Neuronal stem cell (in vitro differentiated cells): ENCODE measurements at regions not wholly inside any gene's neighbourhood (a gene's known extent, or its start where the extent isn't known, plus 50 kb on each side); places are given as distances from the start of the nearest gene placed in this dataset.

Experiments
- DNase-seq: peaks from one replicate; pipeline ENCODE4 v3.0.0-alpha.2; 2013; ENCODE audit warnings: low spot score
- H2AFZ ChIP-seq: one replicate; pipeline ENCODE4 v1.6.1; 2013; ENCODE audit warnings: mild to moderate bottlenecking, low read length, inconsistent platforms
- H2AK5ac ChIP-seq: 2 replicates; pipeline ENCODE4 v1.6.1; 2013; ENCODE audit warnings: low read depth, mild to moderate bottlenecking, inconsistent platforms, low read length, moderate library complexity, mixed read lengths
- H2BK120ac ChIP-seq: 2 replicates; pipeline ENCODE4 v1.6.1; 2013; ENCODE audit warnings: low read depth, mild to moderate bottlenecking, inconsistent platforms, low read length, moderate library complexity, mixed read lengths
- H2BK12ac ChIP-seq: one replicate; pipeline ENCODE4 v1.6.1; 2013; ENCODE audit warnings: low read length, inconsistent platforms
- H2BK15ac ChIP-seq: 2 replicates; pipeline ENCODE4 v1.6.1; 2013; ENCODE audit warnings: mild to moderate bottlenecking, low read length, inconsistent platforms, mixed read lengths
- H2BK5ac ChIP-seq: one replicate; pipeline ENCODE4 v1.6.1; 2013; ENCODE audit warnings: inconsistent platforms, mild to moderate bottlenecking, low read length, moderate library complexity
- H3K14ac ChIP-seq: one replicate; pipeline ENCODE4 v1.6.1; 2013; ENCODE audit warnings: low read length, inconsistent platforms
- H3K18ac ChIP-seq: 2 replicates; pipeline ENCODE4 v1.6.1; 2013; ENCODE audit warnings: low read length, inconsistent platforms
- H3K23ac ChIP-seq: 2 replicates; pipeline ENCODE4 v1.6.1; 2013; ENCODE audit warnings: low read depth, mild to moderate bottlenecking, mixed read lengths, low read length, inconsistent platforms; ENCODE audit not compliant: poor library complexity
- H3K27ac ChIP-seq: replicated peaks from 3 replicates; pipeline ENCODE4 v1.5.1; 2013; ENCODE audit warnings: low read length, inconsistent platforms
- H3K27me3 ChIP-seq, 3 experiments: 2 replicates each; pipeline ENCODE4 v1.6.1; 2013; ENCODE audit warnings: low read length in 3 of 3, mild to moderate bottlenecking in 2 of 3, inconsistent platforms in 1 of 3, low read depth in 1 of 3, mixed read lengths in 1 of 3, moderate library complexity in 1 of 3; ENCODE audit not compliant: control insufficient read depth in 3 of 3, insufficient read depth in 3 of 3
- H3K36me3 ChIP-seq, 2 donors: replicated peaks in 1 of 2; 2 replicates each; pipeline ENCODE4 v1.6.1; 2013; ENCODE audit warnings: low read length in 2 of 2; ENCODE audit not compliant: control insufficient read depth in 2 of 2, insufficient read depth in 2 of 2
- H3K4ac ChIP-seq: 2 replicates; pipeline ENCODE4 v1.6.1; 2013; ENCODE audit warnings: inconsistent platforms, mild to moderate bottlenecking, low read length, moderate library complexity
- H3K4me1 ChIP-seq, 2 donors: 1 replicate in 1 of 2; 2 replicates in 1 of 2; pipeline ENCODE4 v1.6.1; 2013; ENCODE audit warnings: low read length in 2 of 2, low read depth in 1 of 2; ENCODE audit not compliant: control insufficient read depth in 2 of 2, insufficient read depth in 1 of 2
- H3K4me2 ChIP-seq: one replicate; pipeline ENCODE4 v1.6.1; 2013; ENCODE audit warnings: mild to moderate bottlenecking, low read length, inconsistent platforms; ENCODE audit not compliant: insufficient read depth, poor library complexity, severe bottlenecking
- H3K4me3 ChIP-seq, 2 donors: 2 replicates each; pipeline ENCODE4 v1.5.1; 2013; ENCODE audit warnings: low read length in 2 of 2, mild to moderate bottlenecking in 2 of 2, inconsistent platforms in 1 of 2, moderate library complexity in 1 of 2
- H3K79me1 ChIP-seq: one replicate; pipeline ENCODE4 v1.6.1; 2013; ENCODE audit warnings: low read depth, mild to moderate bottlenecking, inconsistent platforms, low read length, moderate library complexity
- H3K9ac ChIP-seq: one replicate; pipeline ENCODE4 v1.6.1; 2013; ENCODE audit warnings: mild to moderate bottlenecking, low read depth, low read length, inconsistent platforms; ENCODE audit not compliant: poor library complexity
- H3K9me3 ChIP-seq, 2 donors: replicated peaks in 1 of 2; 2 replicates each; pipeline versions ENCODE3 to v1.6.1; 2013; ENCODE audit warnings: low read length in 2 of 2, mild to moderate bottlenecking in 2 of 2, inconsistent platforms in 1 of 2, low read depth in 1 of 2, mixed read lengths in 1 of 2, moderate library complexity in 1 of 2; ENCODE audit not compliant: control insufficient read depth in 2 of 2, insufficient read depth in 1 of 2
- H4K8ac ChIP-seq: one replicate; pipeline ENCODE4 v1.6.1; 2013; ENCODE audit warnings: low read depth, mild to moderate bottlenecking, inconsistent platforms, low read length, moderate library complexity
- H4K91ac ChIP-seq: one replicate; pipeline ENCODE4 v1.6.1; 2013; ENCODE audit warnings: low read length, low read depth, mild to moderate bottlenecking, inconsistent platforms; ENCODE audit not compliant: poor library complexity
- WGBS, 2 donors: extraction: QIAGEN DNeasy Blood & Tissue Kit; methylation state at CpG; one replicate each; pipeline ENCODE4 v1.1.7; 2013; ENCODE audit warnings: missing lambda C conversion rate in 2 of 2, mixed read lengths in 1 of 2; ENCODE audit not compliant: insufficient read length in 2 of 2, insufficient replicate concordance in 1 of 2; ENCODE audit errors: extremely low coverage in 2 of 2; 5-methylcytosine and 5-hydroxymethylcytosine counted together

DNA sequence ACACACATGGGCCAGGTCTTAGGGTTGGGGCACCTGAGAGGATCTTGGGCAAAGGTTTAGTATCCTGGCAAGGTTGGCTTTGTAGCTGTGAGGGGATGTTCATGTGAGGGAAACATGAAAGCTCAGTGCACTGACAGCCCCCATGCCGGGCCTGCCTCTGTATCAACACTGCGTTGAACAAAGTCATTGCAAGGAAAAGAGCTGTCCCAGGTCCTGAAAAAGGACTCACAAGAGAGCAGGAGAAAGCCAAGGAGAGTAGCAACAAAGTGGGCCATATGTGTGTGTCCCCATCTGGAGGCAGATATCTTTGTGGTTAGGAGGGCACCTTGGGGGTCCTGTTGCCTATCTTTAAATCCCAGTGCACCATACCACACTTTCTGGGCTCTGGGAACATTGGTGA lies 237.8 kb upstream of the THSD7B start:
- peak; percentile 84 for DNase-seq
- Histone ChIP-seq H3K4ac (no peak overlapping the region), H3K27ac (no peak overlapping the region), H3K9me3 (no peaks in the 10 kb centered on the region), H2BK12ac (no peak overlapping the region), H2BK120ac (no peak overlapping the region), H2AFZ (no peak overlapping the region), H3K18ac (no peak overlapping the region), H3K4me3 (no peak overlapping the region), H4K91ac (no peak overlapping the region), H3K9ac (no peak overlapping the region), H3K79me1 (no peaks in the 10 kb centered on the region), H3K14ac (no peak overlapping the region), H2AK5ac (no peak overlapping the region), H2BK5ac (no peak overlapping the region), H3K36me3 (no peaks in the 10 kb centered on the region), H3K4me1 (no peaks in the 10 kb centered on the region), H4K8ac (no peak overlapping the region), H3K27me3 (no peaks in the 10 kb centered on the region), H3K23ac (no peak overlapping the region), H3K4me2 (no peak overlapping the region), H2BK15ac (no peak overlapping the region)
- WGBS, 2 donors = no CpG with 5 or more reads among the region's 2 CpGs

DNA sequence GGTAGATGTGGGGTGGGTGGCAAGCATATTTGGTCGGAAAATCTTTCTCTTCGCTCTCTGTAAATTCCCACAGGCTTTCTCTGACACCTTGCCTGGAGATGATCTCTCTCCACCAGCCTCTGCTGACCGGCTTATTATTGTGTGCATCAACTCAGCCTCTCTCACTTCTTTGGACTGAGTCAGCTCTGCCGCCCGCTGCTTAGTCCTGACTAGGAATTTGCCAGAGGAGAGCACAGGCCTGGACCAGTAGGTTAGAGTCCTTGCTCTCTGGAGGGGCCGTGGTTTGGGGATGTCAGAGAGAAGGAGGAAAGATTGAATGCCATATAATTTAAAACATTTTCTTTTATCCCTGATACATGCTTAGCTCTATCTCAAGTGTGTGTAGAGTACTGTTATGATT lies 242.6 kb upstream of the THSD7B start:
- Histone ChIP-seq H3K27me3 (peaks cover 0 to 4% (median 0%) of the 10 kb centered on the region in 3 experiments), H3K14ac (no peak overlapping the region), H3K9ac (no peak overlapping the region), H2AK5ac (no peak overlapping the region), H2BK5ac (no peak overlapping the region), H3K4me1 (peaks cover 0 to 7% of the 10 kb centered on the region in 2 donors), H3K36me3 (no peaks in the 10 kb centered on the region), H3K4ac (no peak overlapping the region), H2BK15ac (no peak overlapping the region), H2BK12ac (no peak overlapping the region), H3K79me1 (no peaks in the 10 kb centered on the region), H3K27ac (no peak overlapping the region), H4K8ac (no peak overlapping the region), H2AFZ (no peak overlapping the region), H3K4me3 (no peak overlapping the region), H3K9me3 (no peaks in the 10 kb centered on the region), H3K4me2 (no peak overlapping the region), H3K23ac (no peak overlapping the region), H3K18ac (peak overlapping the region; percentile 19), H4K91ac (no peak overlapping the region), H2BK120ac (no peak overlapping the region)
- DNase-seq = no peak
- no CpG with 5 or more reads among the region's 6 CpGs for WGBS, 2 donors

DNA sequence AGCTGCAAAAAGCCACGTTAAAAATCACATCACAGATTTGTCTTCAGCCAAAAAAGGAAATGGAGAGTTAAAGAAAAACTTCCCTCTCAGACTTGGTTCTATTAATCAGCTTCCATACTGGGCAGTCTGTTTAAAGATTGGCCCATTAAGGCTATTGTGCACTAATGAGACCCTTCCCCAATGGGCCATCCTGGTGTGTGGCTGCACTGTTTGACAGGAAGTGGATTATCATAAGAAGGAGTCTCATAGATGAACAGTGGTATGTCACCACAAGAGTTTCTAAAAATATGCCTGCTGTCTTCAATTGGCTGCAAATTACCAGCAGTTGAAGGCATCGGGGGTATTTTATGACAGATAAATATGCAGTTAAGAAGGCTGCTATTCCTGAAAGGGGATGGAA lies 247.6 kb upstream of the THSD7B start:
- no peak for DNase-seq
- no peaks in the 10 kb centered on the region for H3K36me3 ChIP-seq
- no peaks in the 10 kb centered on the region for H3K79me1 ChIP-seq
- H3K18ac ChIP-seq = no peak overlapping the region
- H2BK15ac ChIP-seq = no peak overlapping the region
- H3K4me1 ChIP-seq = peaks cover 0 to 13% of the 10 kb centered on the region in 2 donors
- H2AK5ac ChIP-seq = no peak overlapping the region
- H3K4ac ChIP-seq = no peak overlapping the region
- no peak overlapping the region for H2BK12ac ChIP-seq
- H4K8ac ChIP-seq = no peak overlapping the region
- H3K27ac ChIP-seq = no peak overlapping the region
- no peak overlapping the region for H2BK120ac ChIP-seq
- H3K4me2 ChIP-seq = no peak overlapping the region
- no peak overlapping the region for H3K23ac ChIP-seq
- no peak overlapping the region for H3K4me3 ChIP-seq
- H3K9me3 ChIP-seq = no peaks in the 10 kb centered on the region
- H3K14ac ChIP-seq = no peak overlapping the region
- H2BK5ac ChIP-seq = no peak overlapping the region
- H2AFZ ChIP-seq = no peak overlapping the region
- H3K9ac ChIP-seq = no peak overlapping the region
- WGBS, 2 donors = no CpG with 5 or more reads among the region's 2 CpGs
- H3K27me3 ChIP-seq = peaks cover 0 to 4% (median 0%) of the 10 kb centered on the region in 3 experiments
- no peak overlapping the region for H4K91ac ChIP-seq

DNA sequence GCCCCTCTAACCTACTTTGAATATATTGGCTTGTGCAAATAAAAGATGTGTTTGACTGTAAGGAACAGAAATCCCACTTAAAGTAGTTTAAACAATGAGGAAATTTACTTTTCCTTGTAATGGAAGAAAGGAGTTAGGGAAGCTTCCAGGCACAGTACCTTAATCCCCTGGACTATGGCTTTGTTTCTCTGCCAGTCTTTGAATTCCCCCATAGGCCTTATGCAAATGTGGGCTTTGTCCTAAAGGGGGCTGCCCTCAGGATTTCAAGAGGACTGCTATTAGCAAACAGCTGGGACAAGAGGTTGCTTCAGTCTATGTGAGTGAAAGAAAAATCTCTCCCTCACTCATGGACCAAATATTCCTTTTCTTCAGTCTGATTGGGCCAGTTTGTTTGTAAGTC lies 255.1 kb upstream of the THSD7B start:
- Histone ChIP-seq H3K18ac (no peak overlapping the region), H3K4me2 (no peak overlapping the region), H3K9me3 (no peaks in the 10 kb centered on the region), H3K4me1 (peaks cover 0 to 3% of the 10 kb centered on the region in 2 donors), H2BK15ac (no peak overlapping the region), H3K23ac (no peak overlapping the region), H2AFZ (no peak overlapping the region), H4K91ac (no peak overlapping the region), H2BK12ac (no peak overlapping the region), H3K4me3 (no peak overlapping the region), H3K27me3 (no peaks in the 10 kb centered on the region), H4K8ac (no peak overlapping the region), H3K36me3 (no peaks in the 10 kb centered on the region), H3K9ac (no peak overlapping the region), H3K14ac (no peak overlapping the region), H2BK5ac (no peak overlapping the region), H3K27ac (peak overlapping the region; percentile 79), H3K79me1 (no peaks in the 10 kb centered on the region), H3K4ac (no peak overlapping the region), H2AK5ac (no peak overlapping the region), H2BK120ac (no peak overlapping the region)
- DNase-seq = peak; percentile 71
